Mucosa of descending colon (tissue), 3 donors: ENCODE measurements at regions not wholly inside any gene's neighbourhood (a gene's known extent, or its start where the extent isn't known, plus 50 kb on each side); places are given as distances from the start of the nearest gene placed in this dataset.

Experiments
- ATAC-seq: fragments of 200-7000 bp; cut with Tn5 transposase; one replicate; pipeline ENCODE4 v1.9.1; 2020; ENCODE audit warnings: mild to moderate bottlenecking, moderate library complexity
- DNase-seq, 3 donors: peaks; one replicate each; pipeline ENCODE4 v3.0.0-alpha.2; 2020
- H3K36me3 ChIP-seq: fragments of 200-600 bp; one replicate; pipeline ENCODE4 v1.8.0; 2021; ENCODE audit warnings: low read depth, mild to moderate bottlenecking
- H3K4me1 ChIP-seq: fragments of 200-600 bp; one replicate; pipeline ENCODE4 v1.8.0; 2021; ENCODE audit warnings: low read depth, mild to moderate bottlenecking
- H3K4me3 ChIP-seq: fragments of 200-600 bp; one replicate; pipeline ENCODE4 v1.8.0; 2021; ENCODE audit warnings: mild to moderate bottlenecking
- H3K9me3 ChIP-seq: fragments of 200-600 bp; one replicate; pipeline ENCODE4 v1.8.0; 2021; ENCODE audit warnings: mild to moderate bottlenecking
- CTCF ChIP-seq: fragments of 200-600 bp; IDR thresholded peaks from one replicate; pipeline ENCODE4 v1.8.0; 2022; ENCODE audit warnings: antibody characterized with exemption, mild to moderate bottlenecking
- intact Hi-C, 2 donors: fragments of 100-400 bp; cut with DNase I in 1 of 2; cut with micrococcal nuclease in 1 of 2; formaldehyde crosslinking; loops; one replicate each; pipeline versions ENCODE4 v1.11.0 to v1.11.1; 2022; cut with DNase I, micrococcal nuclease
- donor health status: DM: no; HTN: no; CAD: no; lungs with moderate emphysema.
- donor health status: DM: no; HTN: no; CAD: no.
- donor health status: DM: no; HTN: yes; CAD: no.

GRCh38 chr5:100430268-100431195, 104.6 kb upstream of the FAM174A start:
- no peak overlapping the region for H3K4me3 ChIP-seq
- H3K9me3 ChIP-seq = peaks cover 3% of the 10 kb centered on the region
- DNase-seq = peak in 2 of 3 donors; percentile 31 to 68
- ATAC-seq = peak; percentile 56
- intact Hi-C loops = no loop called here
- no peaks in the 10 kb centered on the region for H3K4me1 ChIP-seq
- no peaks in the 10 kb centered on the region for H3K36me3 ChIP-seq
- TF ChIP-seq CTCF = peak; percentile 77

- ATAC-seq = no peak
- no peak for DNase-seq
- H3K9me3 ChIP-seq = peaks cover 14% of the 10 kb centered on the region
- H3K36me3 ChIP-seq = no peaks in the 10 kb centered on the region
- no peak overlapping the region for H3K4me3 ChIP-seq
- TF ChIP-seq CTCF = no peak
- intact Hi-C loops = no loop called here
- H3K4me1 ChIP-seq = no peaks in the 10 kb centered on the region
These were observed 110.4 kb upstream of the FAM174A start for GRCh38 chr5:100424787-100425186.

- no peak overlapping the region for H3K4me3 ChIP-seq
- H3K36me3 ChIP-seq = no peaks in the 10 kb centered on the region
- peaks cover 14% of the 10 kb centered on the region for H3K9me3 ChIP-seq
- ATAC-seq (no peak), DNase-seq (no peak)
- no peaks in the 10 kb centered on the region for H3K4me1 ChIP-seq
- no peak for TF ChIP-seq CTCF
- intact Hi-C loops = no loop called here
These were observed 111.2 kb upstream of the FAM174A start for GRCh38 chr5:100424017-100424416.

GRCh38 chr5:100423330-100423729, 111.8 kb upstream of the FAM174A start:
- intact Hi-C loops = no loop called here
- H3K4me3 ChIP-seq = no peak overlapping the region
- H3K36me3 ChIP-seq = no peaks in the 10 kb centered on the region
- H3K9me3 ChIP-seq = peaks cover 14% of the 10 kb centered on the region
- ATAC-seq = no peak
- DNase-seq = no peak
- H3K4me1 ChIP-seq = no peaks in the 10 kb centered on the region
- TF ChIP-seq CTCF = no peak

GRCh38 chr5:100421360-100421759, 113.8 kb upstream of the FAM174A start:
- Histone ChIP-seq H3K9me3 (peaks cover 14% of the 10 kb centered on the region), H3K4me3 (no peak overlapping the region), H3K4me1 (no peaks in the 10 kb centered on the region), H3K36me3 (no peaks in the 10 kb centered on the region)
- DNase-seq (no peak), ATAC-seq (no peak)
- intact Hi-C loops = no loop called here
- TF ChIP-seq CTCF = no peak
